H1 (cell line): ENCODE measurements at regions not wholly inside any gene's neighbourhood (a gene's known extent, or its start where the extent isn't known, plus 50 kb on each side); places are given as distances from the start of the nearest gene placed in this dataset.

Source experiments
- BACH1 ChIP-seq: IDR thresholded peaks from 2 replicates; pipeline ENCODE4 v1.6.1; 2012; ENCODE audit warnings: low read length, improper control_type of control experiment
- BRCA1 ChIP-seq: IDR thresholded peaks from 2 replicates; pipeline ENCODE4 v1.6.1; 2012; ENCODE audit warnings: low read depth, low read length, improper control_type of control experiment
- CHD7 ChIP-seq: fragments of 300-600 bp; sonication (generic); IDR thresholded peaks from 2 replicates; pipeline ENCODE4 v1.7.1; 2012; ENCODE audit warnings: low read length, moderate library complexity, mild to moderate bottlenecking, inconsistent platforms; ENCODE audit not compliant: insufficient replicate concordance
- E2F6 ChIP-seq: IDR thresholded peaks from 2 replicates; pipeline ENCODE4 v1.6.1; 2012; ENCODE audit warnings: inconsistent platforms
- SAP30 ChIP-seq: fragments of 300-600 bp; sonication (generic); IDR thresholded peaks from 2 replicates; pipeline ENCODE4 v1.7.1; 2012; ENCODE audit warnings: low read length, moderate library complexity, mild to moderate bottlenecking, inconsistent platforms; ENCODE audit not compliant: insufficient read depth, insufficient replicate concordance
- SIRT6 ChIP-seq: IDR thresholded peaks from one replicate; pipeline ENCODE4 v1.7.1; 2012; ENCODE audit warnings: low read length, inconsistent platforms
- SIX5 ChIP-seq: IDR thresholded peaks from 2 replicates; pipeline ENCODE4 v1.6.1; 2011; ENCODE audit warnings: mild to moderate bottlenecking, low read depth, low read length
- USF2 ChIP-seq: IDR thresholded peaks from 2 replicates; pipeline ENCODE4 v1.6.1; 2011; ENCODE audit warnings: low read length, improper control_type of control experiment
- TF ChIP-seq, protein P1 (sequence below): IDR thresholded peaks from 2 replicates; pipeline ENCODE4 v1.6.1; 2012; ENCODE audit warnings: low read length, inconsistent platforms

GRCh38 chr10:130804281-130804680, 507.2 kb downstream of the TCERG1L start (continued):
- no peak for TF ChIP-seq CHD7
- TF ChIP-seq SAP30: no peak
- TF ChIP-seq, protein P1, sequence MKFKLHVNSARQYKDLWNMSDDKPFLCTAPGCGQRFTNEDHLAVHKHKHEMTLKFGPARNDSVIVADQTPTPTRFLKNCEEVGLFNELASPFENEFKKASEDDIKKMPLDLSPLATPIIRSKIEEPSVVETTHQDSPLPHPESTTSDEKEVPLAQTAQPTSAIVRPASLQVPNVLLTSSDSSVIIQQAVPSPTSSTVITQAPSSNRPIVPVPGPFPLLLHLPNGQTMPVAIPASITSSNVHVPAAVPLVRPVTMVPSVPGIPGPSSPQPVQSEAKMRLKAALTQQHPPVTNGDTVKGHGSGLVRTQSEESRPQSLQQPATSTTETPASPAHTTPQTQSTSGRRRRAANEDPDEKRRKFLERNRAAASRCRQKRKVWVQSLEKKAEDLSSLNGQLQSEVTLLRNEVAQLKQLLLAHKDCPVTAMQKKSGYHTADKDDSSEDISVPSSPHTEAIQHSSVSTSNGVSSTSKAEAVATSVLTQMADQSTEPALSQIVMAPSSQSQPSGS: no peak
- TF ChIP-seq SIRT6: no peak
- TF ChIP-seq BACH1: no peak
- no peak for TF ChIP-seq BRCA1
- TF ChIP-seq E2F6: no peak
- no peak for TF ChIP-seq SIX5
- no peak for TF ChIP-seq USF2
